ENCODE measurements at regions not wholly inside any gene's neighbourhood (a gene's known extent, or its start where the extent isn't known, plus 50 kb on each side); places are given as distances from the start of the nearest gene placed in this dataset.

DNA sequence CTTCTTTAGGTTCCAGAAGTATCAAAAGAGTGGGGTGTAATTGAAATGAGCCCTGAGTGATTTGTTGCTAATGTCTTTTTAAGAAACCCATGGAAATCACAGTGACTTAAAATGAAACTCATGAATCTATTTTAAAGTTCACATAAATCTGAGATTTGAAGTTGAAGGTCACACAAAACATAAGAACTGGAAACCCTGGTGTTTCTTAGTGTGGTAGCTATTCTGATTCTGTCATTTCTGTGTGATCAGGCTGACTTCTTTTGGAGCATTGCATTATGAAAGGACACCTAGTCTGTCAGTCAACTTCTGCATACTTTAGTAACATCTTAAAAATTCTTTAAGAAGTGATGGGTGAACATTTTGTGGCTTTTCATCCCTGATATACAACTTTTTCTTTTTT lies 448.8 kb downstream of the TLE4 start:
- no peak for DNase-seq

DNA sequence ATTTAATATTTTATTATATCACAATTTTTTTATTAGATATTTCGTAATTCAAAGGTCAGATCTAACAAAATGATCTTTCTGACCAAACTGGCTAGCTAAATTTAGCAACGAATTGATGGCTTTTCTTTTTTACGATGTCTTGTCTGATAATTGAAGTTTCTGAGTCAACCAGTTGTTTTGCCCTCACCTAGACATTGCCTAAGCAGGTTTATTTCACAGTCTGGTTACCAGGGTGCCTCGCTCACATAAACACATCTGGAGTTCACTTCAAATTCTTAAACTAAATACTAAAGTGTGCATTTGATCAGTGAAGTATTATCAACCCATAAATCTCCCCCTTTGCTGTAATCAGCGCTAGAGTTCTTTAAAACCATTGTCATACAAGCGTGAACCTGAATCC lies 448.3 kb downstream of the TLE4 start:
- DNase-seq, result no peak

DNA sequence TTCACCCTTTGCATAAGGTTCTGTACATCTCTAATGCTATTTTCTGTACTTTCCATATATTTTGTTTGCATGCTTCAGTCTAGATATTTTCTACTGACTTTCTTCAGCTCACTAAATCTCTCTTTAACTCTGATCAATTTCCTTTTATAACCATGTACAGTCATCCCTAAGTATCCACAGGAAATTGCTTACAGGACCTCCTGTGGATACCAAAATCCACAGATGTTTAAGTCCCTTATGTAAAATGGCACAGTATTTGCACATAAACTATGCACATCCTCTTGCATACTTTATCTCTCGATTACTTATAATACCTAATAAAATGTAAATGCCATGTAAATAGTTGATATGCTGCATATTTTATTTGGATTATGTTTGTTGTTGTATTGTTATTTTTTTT lies 442.1 kb downstream of the TLE4 start:
- DNase-seq, result no peak

DNA sequence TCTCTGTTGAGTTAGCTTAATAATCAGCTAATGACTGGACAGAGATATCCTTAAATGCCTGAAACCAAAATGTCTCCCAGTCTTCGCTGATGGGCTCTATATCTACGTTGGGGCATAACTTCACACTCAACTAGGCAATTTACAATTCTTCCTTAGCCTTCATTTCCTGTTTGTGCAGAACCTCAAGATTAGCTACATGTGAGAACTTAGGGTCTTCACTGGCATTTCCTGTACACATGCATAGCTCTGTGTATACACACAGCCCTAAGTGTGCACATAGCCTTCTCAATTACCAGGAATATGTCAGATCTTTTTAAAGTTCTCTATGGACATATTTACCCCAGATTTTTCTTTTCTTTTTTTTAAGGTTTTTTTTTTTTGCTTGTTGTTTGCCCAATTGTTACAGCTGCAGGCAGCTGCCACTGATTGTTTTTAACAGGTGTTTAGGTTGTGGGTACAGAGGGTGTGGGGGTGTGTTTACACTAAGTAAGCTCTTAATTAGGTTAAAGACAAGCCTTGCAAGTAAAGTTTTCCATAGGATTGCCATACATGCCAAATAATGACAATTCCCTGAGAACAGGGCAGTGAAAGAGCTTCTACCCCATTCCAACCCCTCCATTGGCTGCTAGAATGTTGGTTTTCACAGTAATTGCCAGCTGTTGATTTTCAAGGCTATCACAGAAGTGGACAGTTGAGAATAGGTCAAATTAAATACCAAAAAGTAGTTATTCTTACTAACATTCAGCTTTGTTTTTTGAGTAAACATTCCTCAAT lies 441.0 kb downstream of the TLE4 start:
- no peak for DNase-seq

DNA sequence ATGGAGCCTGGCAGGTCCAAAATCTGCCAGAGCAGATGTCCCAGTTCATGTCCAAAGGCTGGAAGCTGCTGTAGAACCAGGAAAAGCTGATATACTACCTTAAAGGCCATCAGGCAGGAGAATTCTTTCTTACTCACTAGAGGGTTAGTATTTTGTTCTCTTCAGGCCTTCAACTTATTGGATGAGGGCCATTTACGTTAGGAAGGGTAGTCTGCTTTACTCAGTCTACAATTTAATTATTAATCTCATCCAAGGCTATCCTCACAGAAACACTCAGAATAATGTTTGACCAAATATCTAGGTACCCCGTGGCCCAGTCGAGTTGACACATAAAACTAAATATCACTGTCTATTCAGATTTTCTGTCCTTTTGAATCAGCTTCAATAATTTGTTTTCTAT lies 437.4 kb downstream of the TLE4 start:
- no peak for DNase-seq

DNA sequence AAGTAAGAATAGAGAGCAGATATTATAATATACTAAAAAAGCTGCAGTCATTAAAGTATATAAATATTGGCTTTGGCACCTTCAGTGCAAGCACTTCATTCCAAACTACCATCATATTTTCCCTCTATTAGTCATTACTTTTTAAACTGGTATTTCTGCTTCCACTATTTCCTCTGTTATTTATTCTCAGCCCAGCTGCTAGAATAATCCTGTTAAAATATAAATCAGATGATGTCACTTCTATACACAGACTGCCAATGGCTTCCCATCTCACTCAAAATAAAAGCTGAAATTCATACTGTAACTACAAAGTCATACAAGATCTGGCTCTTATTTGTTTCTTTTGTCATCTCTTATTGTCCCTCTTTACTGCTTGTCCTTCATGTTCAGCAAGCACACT lies 432.9 kb downstream of the TLE4 start:
- no peak for DNase-seq

DNA sequence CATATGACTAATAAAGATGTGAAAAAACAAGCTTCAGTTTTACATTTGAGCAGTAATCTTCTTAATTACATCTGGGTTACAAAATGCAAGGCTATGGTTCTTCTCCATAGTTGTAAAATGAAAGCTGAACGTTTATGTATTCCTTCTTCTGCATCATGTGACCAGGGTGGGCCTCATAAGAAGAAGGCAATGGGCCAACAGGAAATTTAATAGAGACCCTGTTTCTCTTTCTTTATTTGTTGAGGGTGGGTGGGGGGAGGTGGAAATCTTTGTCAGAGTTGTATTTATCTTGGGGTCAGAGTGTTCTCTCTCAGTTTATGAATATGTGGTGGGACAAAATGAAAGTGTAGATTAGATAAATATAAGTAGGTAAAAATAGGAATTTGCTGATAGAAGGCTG lies 418.8 kb downstream of the TLE4 start:
- DNase-seq, result no peak

DNA sequence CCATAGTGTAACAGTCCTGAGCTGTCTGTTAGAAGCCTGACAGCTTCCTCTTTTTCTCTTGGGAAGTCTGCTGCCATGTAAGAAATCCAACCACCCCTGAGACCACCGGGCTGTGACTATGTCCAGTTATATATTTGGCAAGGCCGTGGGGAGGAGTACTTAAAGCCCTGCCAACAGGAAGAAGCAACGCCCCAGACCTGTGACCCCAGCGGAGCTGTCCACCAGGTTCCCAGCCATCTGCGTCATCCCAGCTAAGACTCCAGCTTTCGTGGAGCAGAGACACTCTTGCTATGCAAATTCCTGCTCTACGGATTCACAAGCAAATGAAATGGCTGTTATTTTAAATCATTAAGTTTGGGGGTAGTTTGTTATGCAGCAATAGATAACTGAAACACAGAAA lies 417.3 kb downstream of the TLE4 start:
- no peak for DNase-seq

DNA sequence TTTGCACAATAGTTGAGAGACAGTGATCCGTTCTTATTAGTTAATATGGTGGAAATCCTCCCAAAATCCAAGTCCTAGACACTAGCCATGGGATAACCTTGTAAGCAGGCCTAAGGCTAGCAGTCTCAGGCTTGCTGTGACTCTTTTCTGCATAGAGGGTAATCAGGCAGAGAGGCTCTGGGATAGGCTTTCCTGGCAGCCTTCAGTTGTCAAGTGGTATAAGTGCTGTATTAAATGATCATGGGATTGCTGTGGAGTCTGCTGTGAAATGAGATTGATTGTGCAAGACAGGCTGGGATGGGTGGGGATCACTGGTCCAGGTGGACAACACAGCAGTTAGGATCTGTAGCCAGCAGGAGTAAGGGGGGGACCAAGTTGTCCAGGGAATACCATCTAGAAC lies 416.4 kb downstream of the TLE4 start:
- no peak for DNase-seq

DNA sequence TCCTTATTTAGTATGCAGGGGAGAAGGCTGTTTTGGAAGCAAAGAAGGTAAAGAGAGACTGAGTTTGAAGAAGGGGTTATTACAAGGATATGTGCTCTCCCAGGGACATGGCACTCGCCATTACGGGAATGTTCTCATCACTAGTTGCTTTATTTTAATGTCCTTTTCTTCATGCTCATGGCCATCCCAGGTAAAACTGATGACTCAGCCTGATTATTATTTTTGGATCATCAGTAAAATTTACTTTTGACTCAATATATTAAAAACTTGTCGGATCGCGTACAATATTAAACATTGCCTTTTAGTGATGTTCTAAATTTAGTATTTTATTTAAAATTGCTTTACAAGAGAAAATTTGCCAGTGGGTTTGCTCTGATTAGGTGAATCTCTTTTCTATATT lies 414.7 kb downstream of the TLE4 start:
- no peak for DNase-seq

DNA sequence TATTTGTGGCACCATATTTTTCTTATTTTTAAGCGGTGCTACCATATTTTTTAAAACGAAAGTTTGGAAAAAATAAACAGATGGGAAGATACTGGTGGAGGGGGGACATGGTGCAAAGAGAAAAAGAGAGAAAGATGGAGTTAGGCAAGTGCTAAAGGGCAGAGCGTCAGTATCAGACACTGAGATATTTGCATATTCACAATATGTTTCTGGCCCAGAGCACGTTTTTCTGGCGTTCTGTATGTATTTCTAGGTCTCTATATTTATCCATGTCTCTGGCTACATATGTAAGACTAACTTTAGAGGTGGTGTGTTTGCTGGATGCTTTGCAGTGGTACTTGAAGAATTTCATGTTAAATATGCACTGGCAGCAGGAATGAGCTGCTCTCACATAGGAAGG lies 414.0 kb downstream of the TLE4 start:
- DNase-seq, result no peak

DNA sequence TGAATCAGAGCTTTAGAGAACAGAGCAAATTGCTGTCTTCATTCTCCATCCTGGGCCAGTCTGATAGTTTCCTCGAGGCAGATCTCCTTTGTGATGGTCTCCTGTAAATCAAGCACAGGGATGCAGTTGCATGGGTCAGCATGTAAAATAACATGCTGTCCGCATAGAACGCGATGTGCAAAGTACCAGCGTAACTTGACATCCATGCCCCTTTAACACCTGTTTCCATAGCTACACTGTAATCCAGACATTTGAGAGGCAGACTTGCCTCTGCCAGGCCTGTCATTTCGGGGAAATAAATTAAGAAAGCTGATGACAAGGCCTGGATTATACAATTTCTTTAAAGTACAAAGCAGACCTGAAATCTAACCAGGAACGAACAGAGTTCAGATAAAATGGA lies 413.5 kb downstream of the TLE4 start:
- DNase-seq, result no peak

DNA sequence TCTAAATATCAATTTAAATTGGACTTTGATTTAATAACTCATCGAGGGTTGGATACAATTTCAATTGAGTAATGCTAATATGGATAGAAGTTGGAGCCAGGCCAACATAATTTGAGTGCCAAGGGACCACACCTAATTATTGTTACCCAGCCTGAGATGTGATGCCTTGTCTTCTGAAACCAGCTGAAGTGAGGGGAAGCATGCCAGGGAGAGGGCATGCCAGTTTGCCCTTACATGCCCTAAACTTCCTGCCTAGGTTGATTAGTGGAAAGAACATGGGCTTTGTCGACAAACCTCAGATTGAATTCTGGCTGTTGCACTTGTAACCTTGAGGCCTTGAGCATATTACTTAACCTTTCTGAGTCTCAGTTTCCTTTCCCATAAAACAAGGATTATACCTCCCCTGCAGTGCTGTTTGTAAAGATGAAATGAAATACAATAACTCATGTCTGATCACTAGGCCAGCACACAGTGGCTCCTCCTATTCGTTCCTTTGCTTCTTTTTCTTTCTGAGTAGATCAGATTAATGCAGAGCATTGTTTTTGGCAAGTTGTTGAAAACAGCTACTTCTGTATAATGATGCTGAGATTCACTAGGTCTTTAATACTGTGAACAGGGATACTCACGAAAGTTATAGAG lies 412.8 kb downstream of the TLE4 start:
- DNase-seq, result no peak

DNA sequence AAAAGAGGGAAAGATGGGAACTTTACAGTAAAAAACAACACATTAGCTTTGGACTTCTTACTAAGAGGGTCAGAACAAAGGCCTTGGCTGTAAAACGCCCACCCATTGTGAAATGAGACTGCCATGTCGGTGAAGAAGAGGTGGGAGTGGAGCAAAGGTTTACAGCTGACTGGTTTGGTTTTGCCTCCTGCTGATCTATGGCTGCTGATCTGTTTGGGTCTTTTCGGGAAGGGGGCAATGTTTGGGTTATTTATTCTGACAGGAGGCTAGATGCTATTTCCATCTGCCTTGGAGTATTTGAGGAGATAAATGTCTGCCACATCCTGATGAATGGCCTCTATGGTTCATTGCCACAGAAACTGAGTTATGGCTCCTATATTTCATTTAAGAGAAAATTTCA lies 408.7 kb downstream of the TLE4 start:
- no peak for DNase-seq

DNA sequence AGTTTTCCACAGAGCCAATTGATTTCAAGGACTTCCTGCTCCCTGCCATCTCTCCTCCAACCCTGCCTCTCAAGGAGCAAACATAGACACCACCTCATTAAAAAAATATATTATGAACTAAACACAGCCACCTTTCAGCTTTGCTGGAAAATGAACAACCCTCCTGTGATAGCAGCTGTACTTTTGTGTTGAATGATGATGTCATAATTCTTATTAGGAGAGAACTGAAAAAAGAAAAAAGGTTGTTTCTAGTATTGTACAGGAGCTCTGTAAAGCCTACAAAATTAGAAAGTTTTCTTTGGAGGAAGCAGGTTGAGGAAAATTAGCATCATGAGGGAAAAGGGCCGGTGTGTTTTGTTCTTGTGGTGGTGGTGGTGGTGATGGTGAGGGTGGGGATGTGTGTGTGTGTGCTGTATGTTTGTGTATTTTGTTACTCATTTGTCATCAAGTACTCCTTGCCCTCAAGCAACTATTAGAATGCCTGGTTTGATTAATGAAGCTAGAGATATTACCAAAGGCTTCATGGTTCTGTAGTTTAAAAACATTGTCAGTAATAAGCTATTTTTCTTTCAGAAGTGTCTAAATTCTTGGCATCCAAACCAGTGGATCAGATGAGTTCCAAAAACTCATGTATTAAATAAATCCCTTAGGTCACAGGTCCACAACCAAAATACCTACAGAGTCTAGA lies 405.9 kb downstream of the TLE4 start:
- no peak for DNase-seq

DNA sequence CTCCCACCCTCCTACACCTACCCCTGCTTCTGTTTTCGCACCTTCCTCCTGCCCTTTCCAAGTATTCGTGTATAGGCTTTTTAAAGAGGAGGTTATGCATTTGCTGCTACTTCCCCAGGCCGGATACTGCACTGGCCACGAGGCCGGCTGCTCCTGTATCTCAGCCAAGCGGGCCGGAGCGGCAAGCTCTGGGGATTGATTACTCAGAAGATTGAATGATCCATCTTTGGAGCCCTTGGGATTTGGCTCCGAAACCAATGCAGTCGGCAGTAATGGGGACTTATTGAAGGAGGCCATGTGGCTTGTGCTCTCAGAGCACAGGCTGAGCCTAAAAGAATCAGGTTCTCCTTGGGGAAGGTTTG lies 405.3 kb downstream of the TLE4 start:
- DNase-seq, result no peak

DNA sequence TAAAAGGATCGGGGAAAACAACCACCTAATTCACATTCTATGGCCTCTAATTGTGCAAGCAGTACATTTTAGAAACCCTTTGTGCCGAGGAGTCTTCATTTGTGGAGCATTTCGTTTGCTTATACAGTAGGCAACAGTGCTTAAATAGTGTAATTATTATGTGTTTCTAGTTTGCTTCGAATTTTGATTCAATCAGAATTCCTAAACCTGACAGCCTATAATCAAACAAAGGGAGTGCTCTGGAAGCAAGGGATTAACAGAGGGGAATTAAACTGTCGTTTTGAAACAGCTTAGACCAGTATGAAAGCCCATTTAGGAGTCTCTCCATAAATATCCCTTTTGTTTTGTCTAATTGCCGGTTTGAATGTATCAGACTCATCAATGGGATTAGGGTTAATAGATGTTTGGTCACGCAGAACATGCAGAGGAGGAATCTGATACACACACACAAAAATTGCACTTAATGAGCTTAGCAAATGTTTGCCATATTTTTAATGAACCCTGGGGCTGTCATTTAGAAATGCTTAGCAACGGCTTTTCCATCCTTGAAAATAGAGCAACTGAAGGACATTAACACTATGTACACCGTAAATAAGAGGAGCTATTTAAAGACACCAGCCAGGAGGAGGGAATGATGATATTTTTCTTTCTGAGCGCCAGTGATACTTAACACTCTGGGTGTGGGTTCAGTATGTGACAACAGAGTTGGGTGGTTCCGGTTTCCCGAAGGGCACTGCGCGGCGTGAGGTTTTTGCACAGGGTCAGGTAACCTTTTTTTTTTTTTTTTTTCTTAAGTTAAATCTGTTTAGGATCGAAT lies 404.7 kb downstream of the TLE4 start:
- DNase-seq, result no peak

DNA sequence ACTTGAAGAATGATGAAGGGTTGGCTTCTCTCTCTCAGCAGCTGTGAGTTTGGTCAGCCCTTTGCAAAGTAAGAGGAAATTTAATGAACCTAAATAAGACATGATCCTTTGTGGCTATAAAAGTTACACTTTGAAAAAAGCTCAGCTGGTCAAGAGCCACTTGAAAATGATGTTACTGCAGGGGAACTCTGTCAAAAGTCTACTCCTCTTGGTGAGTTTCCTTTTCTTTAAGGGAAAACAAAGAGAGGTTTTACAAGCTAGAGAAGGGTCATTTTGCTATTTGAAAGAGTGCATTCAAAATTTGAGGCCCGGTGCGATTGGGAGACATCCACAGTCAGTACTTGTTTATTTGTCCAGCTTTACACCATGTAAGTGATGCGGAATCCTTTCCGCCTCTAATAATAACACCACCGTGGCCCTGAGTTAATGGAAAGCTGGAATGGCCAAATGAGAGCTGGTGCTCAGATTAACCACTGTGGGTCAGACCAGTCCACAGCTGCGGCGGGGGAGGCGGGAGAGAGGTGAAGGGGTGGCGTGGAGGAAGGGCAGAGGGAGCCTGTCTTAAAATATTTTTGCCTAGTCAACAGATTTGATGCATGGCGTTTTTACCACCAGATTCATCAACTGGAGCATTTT lies 404.0 kb downstream of the TLE4 start:
- DNase-seq, result no peak

DNA sequence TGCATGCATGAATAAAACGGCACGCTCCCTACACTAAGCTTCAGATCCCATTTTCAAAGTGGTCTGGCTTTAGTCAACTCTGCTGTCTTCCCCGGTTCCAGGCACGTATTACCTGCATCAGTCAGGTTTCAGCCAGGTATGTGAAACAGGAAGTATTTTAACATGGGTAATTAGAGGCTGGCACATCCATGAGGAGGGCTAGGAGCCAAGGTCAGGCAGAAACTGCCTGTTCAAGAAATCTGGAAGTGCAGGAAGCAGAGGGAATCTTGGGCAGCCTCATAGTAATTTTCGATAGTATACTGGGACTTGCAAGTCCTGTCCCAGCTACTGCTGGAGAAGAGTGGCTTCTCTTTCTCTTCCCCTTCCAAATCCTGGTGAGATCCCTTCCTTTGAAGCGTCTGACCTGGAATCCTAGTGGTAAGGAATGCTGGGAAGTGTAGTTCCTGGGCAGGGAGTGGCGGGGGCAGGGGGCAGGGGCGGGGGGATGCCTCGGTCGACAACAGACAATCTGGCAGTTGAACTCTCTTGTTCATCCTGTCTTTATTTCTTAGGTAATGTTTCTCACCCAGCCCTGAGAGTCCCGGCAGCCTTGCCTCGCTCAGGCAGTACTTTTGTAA lies 403.1 kb downstream of the TLE4 start:
- no peak for DNase-seq

DNA sequence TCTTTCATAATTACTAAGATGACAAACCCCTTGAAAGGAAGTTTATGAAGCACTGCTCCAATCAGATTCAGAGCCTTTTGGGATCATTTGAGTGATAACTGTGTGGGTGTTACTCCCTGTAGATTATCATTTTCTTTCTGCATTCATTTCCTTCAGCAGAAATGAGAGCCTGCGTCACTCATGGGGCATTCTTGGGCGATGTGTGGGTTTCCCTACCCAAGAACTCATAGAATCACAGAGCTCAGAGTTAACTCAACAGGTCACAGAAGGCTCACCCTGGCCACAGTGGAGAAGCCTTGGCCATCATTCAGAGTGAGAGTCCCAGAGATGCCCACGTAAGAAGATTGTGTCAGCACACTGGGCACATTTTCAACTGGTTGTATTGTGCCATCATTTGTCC lies 401.9 kb downstream of the TLE4 start:
- no peak for DNase-seq

DNA sequence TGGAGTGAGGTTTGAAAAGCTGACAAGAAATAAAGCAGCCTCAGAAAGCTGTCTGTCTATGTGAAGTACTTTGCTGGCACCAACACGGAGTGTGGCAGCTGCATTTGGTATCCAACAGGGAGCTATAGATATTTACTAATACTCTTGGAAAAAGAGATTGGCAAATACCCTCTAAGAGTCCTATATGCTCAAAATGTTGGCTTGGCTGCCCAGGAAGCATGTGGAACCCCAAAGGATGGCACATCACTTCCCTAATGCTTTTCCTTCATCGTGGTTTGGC lies 398.3 kb downstream of the TLE4 start:
- DNase-seq, result no peak

DNA sequence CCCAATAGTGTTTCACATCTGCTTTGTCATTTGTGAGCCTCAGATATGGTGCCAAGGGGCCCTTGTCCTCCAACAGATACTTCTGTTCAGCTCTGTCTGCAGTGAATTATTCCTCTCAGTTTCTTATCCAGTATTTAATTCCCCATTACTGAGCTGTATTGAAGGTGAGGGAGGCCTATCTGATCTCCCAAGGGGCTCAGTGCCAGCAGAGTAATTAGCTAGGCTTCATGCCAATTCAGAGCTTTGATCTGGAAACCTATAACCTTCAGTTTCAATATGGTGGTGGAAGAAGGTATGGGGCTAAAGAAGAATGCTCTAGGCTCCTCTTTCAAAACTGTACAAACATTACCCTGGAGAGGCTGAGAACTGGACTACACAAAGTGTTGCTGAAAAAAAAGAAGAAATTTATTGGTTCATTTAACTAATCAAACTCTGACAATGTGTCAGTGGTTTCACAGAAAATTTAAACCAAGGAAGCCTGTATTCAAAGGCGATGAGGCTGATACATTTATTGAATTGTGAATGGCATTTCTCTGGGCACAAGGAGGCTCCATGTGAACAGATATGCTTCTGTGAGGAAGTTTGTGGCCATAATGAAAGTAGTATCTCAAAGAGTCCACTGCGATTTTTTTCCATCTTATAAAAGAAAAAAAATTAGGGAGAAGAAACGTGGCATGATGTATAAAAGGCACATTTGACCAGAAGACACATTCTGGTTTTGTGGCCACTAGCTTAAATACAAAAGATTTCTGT lies 397.8 kb downstream of the TLE4 start:
- DNase-seq, result no peak

All from SHP77 (cell line).